NCI-H460 (cell line): ENCODE measurements at regions not wholly inside any gene's neighbourhood (a gene's known extent, or its start where the extent isn't known, plus 50 kb on each side); places are given as distances from the start of the nearest gene placed in this dataset.

Experiments
- DNase-seq: peaks from one replicate; pipeline ENCODE4 v3.0.0-alpha.2; 2016; ENCODE audit warnings: low read depth; ENCODE audit errors: extremely low read depth

DNA sequence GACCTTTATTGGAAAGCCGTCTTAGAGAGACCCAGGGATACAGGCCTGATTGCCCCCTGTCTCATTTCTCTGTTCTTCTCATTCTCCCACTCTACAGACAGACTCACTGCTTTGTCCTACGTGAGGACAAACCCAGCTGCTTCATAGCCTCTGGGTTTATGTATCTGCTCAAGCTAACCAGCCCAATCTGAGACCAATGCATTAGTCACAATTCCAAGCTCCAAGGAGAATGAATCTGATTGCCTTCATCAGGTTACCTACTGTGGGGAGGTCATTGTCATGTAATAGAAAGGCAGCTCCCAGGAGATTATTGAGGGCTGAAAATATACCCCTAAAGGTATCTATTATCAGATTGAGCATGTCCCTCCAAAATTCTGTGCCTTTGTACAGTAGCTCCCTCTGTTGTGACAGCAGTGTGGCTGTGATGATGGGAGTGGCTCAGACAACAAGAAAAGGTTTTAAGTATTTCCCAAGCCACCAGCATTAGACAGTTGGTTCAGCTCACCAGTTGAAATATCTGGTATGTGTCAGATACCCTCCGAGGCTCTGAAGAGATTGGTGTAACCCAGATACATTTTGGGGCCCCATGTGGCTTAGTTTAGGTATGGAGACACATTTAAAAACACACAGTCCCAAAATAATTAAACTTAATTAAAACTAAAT lies 123.1 kb upstream of the EEPD1 start:
- no peak for DNase-seq

DNA sequence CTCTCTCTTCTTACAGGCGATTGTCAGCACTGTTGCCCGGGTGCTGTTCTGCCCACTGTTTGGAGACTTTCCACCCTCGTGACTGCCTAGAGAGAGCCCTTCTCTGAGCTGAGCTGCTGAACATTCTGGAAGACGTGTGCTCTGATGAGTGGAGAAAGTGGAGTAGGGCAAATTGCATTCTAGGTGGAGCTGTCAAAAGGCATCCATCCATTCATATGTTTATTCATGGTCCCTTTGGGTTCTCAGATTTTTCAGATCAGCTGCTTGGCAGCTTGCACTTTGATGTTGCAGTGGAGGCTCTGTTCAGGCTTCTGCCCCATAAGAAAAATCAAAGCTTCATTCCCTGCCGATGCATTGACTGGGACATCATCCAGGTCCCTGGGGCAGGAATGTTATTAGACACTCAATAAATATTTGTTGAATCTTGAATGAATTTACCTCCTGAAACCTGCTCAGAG lies 120.7 kb upstream of the EEPD1 start:
- no peak for DNase-seq

DNA sequence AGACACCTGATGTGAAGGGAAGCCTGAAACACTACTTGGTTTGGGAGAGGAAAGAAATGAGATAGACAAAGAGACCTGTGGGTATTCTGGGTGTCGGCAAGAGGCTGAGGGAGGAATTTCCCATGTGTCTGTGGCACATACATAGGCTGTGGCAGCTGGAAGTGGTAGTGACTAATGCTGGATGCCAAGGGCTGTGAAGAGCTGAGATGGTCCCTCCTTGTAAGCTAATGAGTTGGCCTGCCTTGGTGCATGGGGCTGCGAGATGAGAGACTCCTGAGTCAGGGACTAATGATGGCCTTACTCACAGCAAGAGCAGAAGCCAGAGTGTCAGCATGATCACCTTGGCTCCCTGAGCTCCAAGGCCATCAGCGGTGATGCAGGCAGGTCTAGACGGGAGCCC lies 119.0 kb upstream of the EEPD1 start:
- no peak for DNase-seq

DNA sequence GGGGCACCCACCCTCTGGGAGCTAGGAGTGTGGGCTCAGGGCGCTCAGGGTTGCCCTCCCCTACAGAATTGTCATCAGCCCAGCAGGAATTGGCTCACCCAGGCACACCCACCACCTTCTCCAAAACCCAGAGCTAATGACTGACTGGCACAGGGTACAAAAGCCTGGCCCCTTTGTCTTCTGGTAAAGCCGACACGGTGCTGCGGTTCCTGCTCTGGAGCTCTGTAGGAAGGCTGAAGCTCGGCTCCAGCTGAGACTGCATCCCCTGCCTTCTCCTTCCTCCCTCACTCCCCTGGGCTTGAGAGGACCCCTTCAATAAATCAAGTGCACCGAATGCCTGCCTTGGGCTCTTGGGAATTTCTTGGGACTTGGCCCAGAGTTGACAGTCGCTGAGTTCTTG lies 117.9 kb upstream of the EEPD1 start:
- no peak for DNase-seq

DNA sequence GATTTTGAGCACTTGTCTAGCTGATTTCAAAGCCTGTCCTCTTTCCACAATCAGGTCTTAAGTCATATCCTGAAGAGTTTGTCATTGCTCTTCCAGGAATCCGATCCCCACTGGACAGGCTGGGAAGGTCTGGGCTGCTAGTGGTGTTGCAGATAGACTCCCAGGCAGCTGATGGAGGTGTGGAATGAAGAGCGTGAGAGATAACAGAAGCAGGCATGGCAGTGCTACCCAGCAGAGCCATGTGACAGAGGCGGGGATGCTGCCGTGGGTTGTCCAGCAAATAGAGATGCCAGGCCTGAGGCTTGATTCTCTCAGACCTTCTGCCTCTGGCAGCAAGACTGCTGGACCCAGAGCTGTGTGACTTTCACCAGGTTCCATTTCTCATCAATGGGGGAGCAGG lies 116.5 kb upstream of the EEPD1 start:
- DNase-seq: no peak

DNA sequence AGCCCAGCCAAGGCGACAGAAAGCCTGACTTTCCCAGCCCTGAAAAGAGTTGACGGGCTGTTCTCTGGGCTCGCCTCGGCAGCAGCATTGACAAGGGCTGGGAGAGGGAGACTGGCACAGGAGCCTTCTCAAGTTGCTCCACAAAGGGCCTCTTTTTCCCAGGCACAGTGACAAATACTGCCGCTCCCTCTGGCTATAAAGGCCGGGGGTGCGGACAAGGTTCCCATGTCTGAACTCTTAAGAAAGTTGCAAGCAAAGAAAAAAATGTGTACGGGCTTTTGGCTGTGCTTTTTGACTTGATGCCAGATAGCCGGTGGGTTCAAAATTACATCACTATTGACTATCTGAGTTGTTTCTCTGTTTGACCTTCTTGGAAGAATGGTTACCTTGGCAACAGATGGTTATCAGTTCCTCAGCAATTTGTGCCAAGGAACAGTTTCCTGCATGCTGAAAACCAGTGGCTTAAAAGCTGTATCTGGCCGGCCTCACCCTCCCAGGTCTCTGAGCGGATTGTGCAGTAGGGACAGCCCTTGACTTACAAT lies 115.9 kb upstream of the EEPD1 start:
- DNase-seq: no peak

DNA sequence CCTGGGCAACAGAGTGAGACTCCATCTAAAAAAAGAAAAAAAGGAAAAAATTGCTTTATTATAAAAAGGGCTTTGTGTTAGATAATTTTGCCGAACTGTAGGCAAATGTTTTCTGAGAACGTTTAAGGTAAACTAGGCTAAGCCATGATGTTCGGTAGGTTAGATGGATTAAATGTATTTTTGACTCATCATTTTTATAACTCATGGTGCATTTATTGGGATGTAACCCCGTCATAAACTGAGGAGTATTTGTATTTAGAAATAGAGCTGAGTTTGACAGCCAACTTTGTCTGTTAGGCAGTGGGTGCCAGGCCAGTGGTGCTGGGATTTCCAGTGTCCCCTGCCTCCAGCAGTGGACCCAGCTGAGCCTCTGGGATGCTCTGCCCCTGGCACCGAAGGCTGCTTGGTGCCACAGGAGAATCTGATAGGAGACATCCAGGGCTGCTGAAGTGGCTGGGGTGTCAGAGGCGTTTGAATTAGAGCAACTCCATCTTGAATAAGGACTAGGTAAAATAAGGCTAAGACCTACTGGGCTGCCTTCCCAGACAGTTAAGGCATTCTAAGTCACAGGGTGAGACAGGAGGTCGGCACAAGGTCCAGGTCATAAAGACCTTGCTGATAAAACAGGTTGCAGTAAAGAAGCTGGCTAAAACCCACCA lies 114.9 kb upstream of the EEPD1 start:
- no peak for DNase-seq

DNA sequence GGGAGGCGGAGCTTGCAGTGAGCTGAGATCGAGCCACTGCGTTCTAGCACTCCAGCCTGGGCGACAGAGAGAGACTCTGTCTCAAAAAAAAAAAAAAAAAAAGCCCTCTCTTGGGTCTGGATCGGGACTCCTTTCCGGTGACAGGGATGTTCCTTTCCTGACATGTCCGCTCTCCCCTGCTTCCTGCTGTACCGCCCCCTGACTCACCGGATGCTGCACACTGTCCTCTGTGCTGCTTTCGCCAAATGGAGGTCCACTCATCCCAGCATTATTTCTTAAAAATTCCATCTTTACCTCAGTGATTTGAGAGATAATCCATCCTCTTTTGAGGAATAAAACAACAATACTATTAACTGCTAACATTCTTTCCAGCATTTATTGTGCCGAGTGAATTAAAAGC lies 113.8 kb upstream of the EEPD1 start:
- DNase-seq: no peak

DNA sequence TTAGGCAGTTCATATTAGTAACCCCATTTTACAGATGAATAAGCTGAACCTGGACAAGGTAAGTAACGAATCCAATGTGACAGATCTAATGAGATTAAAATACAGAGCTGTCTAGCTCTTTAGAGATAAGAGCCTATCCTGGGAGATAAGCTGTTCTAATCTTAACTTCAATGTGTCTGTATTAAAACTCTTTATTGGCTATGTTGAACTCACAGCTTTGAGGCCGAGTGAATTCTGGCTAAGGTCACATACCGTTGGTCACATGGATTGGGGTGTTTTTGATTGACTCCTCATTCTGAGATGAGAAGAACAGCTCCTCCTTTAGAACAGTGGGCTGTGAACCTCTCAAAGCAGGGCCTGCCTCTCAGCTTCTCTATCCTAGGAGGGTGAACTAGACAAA lies 113.4 kb upstream of the EEPD1 start:
- DNase-seq: no peak

DNA sequence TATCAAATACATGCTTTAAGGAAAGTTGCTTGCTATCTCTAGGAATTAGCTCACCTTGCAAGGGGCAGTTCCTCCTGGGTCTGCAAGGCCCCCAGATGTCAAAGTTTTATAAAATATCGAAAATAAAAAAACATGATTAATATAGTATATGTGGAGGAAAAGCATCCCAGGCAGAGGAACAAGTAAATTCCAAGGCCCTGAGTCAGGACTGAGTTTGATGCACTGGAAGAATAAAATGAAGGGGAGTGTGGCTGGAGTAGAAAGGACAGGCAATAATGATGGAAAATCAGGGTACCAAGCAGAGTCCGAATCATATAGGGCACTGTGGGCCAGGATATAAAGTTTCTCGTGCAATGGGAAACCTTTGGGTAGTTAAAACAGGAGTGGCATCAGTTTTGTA lies 112.4 kb upstream of the EEPD1 start:
- no peak for DNase-seq

DNA sequence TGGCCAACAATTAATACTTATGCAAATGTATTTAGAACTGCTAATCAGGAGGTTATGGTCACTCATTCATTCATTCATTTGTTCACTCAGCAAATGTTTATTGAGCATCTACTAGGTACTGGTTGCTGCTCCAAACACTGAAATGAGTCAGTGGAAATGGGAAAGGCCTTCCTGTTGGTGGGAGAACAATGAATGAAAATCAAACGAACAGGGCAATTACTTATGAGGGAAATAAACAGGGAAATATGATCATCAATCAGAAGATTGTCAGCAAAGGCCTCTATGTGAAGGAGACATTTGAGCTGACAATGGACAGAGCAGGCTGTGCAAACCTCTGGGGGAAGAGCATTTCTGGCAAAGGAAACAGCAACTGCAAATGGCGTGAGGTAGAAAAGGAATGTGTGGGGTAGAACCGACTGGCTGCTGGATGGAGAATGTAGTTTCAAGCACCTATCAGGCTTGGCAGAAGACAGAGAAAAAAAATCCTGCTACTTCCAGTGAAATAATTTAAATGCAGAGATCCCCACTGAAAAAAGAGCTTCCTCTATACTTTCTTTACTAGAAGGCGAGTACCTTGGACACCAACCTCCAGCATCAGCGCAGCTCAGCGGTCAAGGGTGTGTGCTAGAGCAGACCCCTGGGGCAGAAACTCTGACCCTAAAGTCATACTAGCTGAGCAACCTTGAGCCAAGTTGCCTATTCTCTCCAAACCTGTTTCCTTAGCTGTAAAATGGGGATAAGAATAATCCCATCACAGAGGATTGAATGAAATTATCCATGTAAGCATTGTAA lies 108.8 kb upstream of the EEPD1 start:
- no peak for DNase-seq

DNA sequence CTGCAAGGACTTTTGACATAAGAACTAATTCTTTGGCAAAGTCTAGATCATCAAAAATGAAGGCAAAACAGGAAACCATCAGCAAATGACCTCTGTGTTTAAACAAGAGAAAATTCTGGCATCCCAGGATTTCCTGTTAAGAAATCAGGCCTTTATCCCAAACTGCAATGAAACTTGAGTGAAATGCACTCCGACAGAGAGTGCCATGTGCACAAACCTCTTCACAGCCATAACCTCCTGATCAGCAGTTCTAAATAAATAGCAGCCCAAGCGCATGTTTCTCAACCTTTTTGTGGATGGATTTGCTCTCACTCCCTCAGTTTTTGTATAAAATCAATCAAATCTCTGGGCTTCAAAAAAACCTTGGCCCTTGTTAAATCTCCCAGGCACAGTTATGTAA lies 107.7 kb upstream of the EEPD1 start:
- no peak for DNase-seq

DNA sequence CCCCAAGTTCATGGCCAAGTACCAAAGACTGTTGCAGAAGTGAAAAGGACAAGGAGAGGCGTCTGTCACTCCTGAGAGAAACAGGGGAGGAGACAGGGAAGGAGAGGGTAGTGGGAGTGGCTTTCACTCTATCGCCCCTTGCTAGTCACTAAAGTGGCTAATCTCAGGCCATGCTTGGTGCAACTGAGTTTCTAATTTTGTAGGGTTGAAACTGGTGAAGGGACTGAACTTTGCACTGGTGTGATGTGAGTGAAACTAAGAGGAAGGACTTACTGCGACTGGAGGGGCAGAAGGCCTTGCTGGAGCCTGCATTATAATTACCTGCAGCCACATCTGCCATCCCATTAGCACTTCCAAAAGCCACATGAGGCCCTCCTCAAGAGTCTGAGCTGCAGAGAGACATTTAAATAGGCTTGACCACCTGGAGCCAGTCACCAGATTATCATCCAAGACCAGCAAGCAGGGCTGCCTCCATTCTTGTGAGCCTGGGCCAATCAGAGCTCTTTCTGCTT lies 107.2 kb upstream of the EEPD1 start:
- no peak for DNase-seq

DNA sequence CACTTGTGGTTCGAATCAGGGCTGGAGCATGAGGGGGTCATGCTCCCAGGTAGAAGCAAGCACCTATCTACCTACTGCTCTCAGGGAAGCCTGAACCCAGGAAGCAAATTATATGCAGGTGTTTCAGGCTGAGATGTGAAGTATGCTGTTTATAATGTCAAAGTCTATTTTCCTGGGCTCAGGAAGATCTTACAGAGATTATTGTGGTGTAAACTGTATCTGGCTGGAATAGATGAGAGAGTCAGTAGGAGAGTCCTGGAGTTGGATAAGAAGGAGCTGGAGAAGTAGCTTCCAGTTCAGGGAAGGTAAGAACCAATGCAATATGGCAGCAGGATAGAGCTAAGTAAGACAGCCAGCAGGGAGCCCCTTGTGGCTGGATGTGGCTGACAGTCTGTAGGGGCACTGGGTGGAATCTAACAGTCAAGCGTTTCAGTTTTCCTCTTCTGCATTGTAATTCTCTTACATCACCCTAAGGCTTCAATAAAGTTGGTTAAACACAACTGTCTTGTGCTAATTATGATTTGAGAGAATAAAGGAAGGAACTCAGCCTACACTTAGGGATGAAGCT lies 105.9 kb upstream of the EEPD1 start:
- no peak for DNase-seq

DNA sequence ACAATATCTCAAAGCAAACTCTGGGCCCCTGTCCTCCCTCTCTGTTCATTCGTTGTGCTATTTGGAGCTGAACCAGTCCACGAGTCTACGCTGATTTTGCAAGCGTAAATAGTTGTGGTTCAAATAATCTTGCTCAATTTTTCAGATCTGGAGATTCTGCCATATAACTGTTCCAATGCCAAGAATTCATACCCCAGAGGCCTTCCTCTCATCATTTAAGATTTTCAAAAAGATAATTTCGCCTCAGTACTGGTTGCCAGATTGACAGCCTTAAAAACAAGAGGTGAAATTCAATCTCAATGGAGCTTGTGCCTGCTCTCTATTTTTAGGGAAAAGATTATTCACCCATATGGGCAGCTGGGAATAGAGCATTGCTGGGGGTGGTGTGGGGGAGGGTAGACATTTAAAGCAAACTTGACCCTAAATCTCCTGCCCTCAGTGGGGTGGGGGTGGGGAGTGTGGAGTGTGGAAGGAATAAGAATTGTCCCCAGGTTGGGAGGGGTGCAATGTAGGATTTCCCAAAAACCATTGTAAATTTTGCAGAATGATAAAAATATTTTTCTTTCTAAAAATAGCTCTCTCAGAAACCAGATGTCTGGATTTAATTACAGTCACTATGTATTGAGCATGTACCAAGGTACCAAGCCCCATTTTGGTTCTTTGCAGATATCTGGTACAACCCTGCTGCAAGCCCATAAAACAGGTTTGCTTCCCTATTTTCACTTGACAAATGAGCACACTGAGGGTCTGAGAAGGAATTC lies 104.7 kb upstream of the EEPD1 start:
- DNase-seq: no peak

DNA sequence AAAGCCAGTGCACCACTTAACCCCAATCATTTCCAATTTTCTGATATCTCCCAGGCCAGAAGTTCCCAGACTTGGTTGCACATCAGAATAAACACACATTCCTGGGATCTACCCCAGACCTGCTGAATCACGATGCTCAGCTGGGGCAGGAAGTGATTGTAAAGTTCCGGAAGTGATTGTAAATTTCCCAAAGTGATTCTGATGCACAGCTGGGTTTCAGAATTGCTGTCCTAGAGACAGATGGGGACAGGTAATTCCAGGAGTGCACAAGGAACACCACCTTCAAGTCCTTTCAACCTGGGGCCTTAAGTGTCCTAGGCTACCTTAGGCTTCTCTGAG lies 104.2 kb upstream of the EEPD1 start:
- no peak for DNase-seq

DNA sequence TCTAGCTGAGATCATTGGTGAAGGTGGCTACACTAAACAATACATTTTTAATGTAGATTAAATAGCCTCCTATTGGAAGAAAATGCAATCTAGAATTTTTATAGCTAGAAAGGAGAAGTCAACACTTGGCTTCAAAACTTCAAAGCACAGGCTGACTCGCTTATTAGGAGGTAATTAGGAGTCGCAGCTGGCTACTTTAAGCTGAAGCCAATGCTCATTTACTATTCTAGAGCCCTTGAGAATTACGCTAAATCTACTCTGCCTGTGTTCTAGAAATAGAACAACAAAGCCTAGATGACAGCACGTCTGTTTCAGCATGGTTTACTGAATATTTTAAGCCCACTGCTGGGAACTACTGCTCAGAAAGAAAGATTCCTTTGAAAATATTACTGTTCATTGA lies 101.6 kb upstream of the EEPD1 start:
- no peak for DNase-seq

DNA sequence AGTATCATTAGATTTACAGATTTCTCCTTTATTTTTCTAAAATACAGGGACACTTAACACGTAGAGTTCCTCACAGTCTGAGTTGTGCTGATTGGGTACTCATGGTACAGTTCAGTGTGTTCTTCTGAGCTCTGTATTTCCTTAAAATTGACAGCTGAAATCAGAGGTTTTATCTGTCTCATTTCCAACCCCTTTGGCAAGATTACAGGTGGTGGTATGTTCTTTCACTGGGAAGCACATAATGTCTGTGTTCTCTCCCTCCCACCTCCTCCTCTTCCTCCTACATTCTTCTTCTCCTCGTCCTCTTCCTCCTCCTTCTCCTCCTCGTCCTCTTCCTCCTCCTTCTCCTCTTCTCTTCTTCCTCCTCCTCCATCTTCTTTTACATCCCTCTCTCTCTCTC lies 99.5 kb upstream of the EEPD1 start:
- no peak for DNase-seq

DNA sequence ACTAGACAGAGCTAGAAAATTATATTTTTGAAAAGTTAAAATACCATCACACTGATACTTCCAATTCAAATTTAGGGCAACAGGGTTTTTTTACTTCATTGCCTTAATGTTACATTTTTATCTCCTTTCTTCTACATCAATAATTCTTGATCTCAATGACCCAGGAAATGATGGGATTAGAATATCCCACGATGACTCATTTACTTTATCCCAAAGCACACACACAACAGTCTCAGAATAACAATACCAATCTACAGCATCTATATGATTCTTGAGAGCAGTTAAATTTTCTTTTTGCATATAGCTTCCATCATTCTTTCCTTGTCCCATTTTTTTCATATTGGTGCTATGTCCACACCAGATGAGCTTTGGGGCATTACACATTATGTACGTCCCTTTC lies 98.4 kb upstream of the EEPD1 start:
- no peak for DNase-seq

DNA sequence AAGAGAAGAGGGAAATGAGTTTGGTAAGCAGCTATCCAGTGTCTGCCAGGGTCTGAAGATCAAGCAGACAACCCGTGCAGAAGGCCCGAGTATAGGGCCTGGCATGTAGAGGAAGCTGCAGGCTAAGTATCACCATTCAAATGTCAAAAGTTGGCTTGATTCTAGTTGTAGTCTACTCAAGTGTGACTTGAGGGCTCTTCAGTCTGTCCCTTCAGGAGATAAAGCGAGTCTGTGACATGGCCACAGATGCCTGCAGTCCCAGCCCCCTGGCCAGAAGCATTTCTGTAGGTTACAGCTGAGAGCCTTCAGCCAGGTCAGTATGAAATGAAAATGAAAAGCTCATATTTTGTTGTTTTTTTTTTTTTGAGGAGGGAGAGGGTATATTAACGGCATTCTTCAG lies 97.8 kb upstream of the EEPD1 start:
- no peak for DNase-seq

DNA sequence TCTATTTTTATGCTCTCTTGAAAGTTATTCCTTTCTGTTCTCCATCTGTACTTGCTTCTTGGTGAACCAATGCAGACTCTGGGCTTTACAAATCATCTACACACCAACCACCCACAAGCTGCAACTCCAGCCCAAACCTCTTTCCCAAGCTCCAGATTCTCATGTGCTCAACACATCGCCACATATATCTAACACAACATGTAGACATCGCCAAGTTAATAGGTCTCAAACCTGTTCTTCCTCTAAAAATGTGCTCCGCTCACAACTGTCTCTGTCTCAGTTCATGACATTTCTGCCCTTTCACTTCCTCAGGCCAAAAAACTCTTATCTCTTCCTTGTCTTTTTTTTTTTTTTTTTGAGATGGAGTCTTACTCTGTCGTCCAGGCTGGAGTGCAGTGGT lies 95.7 kb upstream of the EEPD1 start:
- no peak for DNase-seq
